GM19468 (cell line): ENCODE measurements at regions not wholly inside any gene's neighbourhood (a gene's known extent, or its start where the extent isn't known, plus 50 kb on each side); places are given as distances from the start of the nearest gene placed in this dataset.

ENCODE experiments used
- ATAC-seq: cut with Tn5 transposase; IDR thresholded peaks from one replicate; pipeline ENCODE4 v1.9.1; 2021; ENCODE audit warnings: mild to moderate bottlenecking, moderate library complexity, moderate number of reproducible peaks; ENCODE audit not compliant: unreplicated experiment; ENCODE audit errors: extremely low read depth

GRCh38 chr9:107942291-107942690 is 452.7 kb upstream of the KLF4 start:
- ATAC-seq: no peak

GRCh38 chr9:107940616-107941595 is 451.3 kb upstream of the KLF4 start:
- no peak for ATAC-seq

GRCh38 chr9:107938801-107939386 is 449.3 kb upstream of the KLF4 start:
- no peak for ATAC-seq

GRCh38 chr9:107935931-107936330 is 446.4 kb upstream of the KLF4 start:
- ATAC-seq: no peak

- no peak for ATAC-seq
These were observed 443.9 kb upstream of the KLF4 start for GRCh38 chr9:107933516-107933915.

GRCh38 chr9:107933097-107933496 is 443.5 kb upstream of the KLF4 start:
- no peak for ATAC-seq

GRCh38 chr9:107932601-107933000 is 443.0 kb upstream of the KLF4 start:
- ATAC-seq: no peak

- no peak for ATAC-seq
These were observed 442.5 kb upstream of the KLF4 start for GRCh38 chr9:107932046-107932445.

- no peak for ATAC-seq
These were observed 441.6 kb upstream of the KLF4 start for GRCh38 chr9:107931071-107931715.

- no peak for ATAC-seq
These were observed 439.9 kb upstream of the KLF4 start for GRCh38 chr9:107929443-107929842.

- ATAC-seq: no peak
These were observed 439.3 kb upstream of the KLF4 start for GRCh38 chr9:107928701-107929371.

GRCh38 chr9:107927276-107927675 is 437.7 kb upstream of the KLF4 start:
- no peak for ATAC-seq

- no peak for ATAC-seq
These were observed 436.3 kb upstream of the KLF4 start for GRCh38 chr9:107925749-107926297.

- ATAC-seq: no peak
These were observed 432.7 kb upstream of the KLF4 start for GRCh38 chr9:107922260-107922659.

GRCh38 chr9:107919263-107919662 is 429.7 kb upstream of the KLF4 start:
- ATAC-seq: no peak

GRCh38 chr9:107918749-107919148 is 429.2 kb upstream of the KLF4 start:
- no peak for ATAC-seq

- no peak for ATAC-seq
These were observed 424.6 kb upstream of the KLF4 start for GRCh38 chr9:107914151-107914550.

GRCh38 chr9:107907715-107908114 is 418.1 kb upstream of the KLF4 start:
- ATAC-seq: no peak

GRCh38 chr9:107907255-107907654 is 417.7 kb upstream of the KLF4 start:
- ATAC-seq: no peak

GRCh38 chr9:107906074-107906473 is 416.5 kb upstream of the KLF4 start:
- no peak for ATAC-seq
